ENCODE measurements at regions not wholly inside any gene's neighbourhood (a gene's known extent, or its start where the extent isn't known, plus 50 kb on each side); places are given as distances from the start of the nearest gene placed in this dataset.

DNA sequence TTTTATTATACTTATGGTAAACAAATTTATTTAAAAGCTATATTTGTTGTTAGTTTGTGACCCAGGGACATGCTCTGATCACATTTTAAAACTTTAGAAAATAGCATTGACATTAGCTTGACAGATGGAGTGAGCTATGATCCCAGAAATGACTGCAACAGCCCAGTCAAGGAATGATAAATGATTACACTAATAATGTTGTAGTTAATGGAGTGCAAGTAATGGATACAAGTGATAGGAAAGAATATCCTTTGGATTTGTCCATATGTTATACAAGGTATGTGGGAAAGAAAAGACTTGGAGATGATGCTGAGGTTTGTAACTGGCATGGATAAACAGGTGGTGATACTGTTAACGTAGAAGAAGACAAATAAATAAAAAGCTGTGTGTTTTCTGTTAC is 1908.7 kb downstream of the MRPL39 start:
- TF ChIP-seq CTCF (IDR thresholded peaks at IDR 0.05) (no peak), POLR2A (IDR thresholded peaks at IDR 0.05) (no peak)

Measured in body of pancreas (tissue), 4 donors.